Mesendoderm (in vitro differentiated cells): ENCODE measurements at regions not wholly inside any gene's neighbourhood (a gene's known extent, or its start where the extent isn't known, plus 50 kb on each side); places are given as distances from the start of the nearest gene placed in this dataset.

Source experiments
- DNase-seq: peaks from one replicate; pipeline ENCODE4 v3.0.0; 2013
- H2AK5ac ChIP-seq: 2 replicates; pipeline ENCODE4 v1.6.1; 2013; ENCODE audit warnings: low read length, inconsistent platforms
- H2BK120ac ChIP-seq: 2 replicates; pipeline ENCODE4 v1.6.1; 2013; ENCODE audit warnings: low read depth, mild to moderate bottlenecking, low read length, moderate library complexity, mixed read lengths
- H2BK15ac ChIP-seq: replicated peaks from 2 replicates; pipeline ENCODE4 v1.6.1; 2013; ENCODE audit warnings: low read depth, mild to moderate bottlenecking, moderate library complexity
- H2BK5ac ChIP-seq: 2 replicates; pipeline ENCODE4 v1.6.1; 2013; ENCODE audit warnings: low read length, inconsistent platforms
- H3K18ac ChIP-seq: 2 replicates; pipeline ENCODE4 v1.6.1; 2013; ENCODE audit warnings: mild to moderate bottlenecking, low read length, mixed read lengths
- H3K23ac ChIP-seq: one replicate; pipeline ENCODE4 v1.6.1; 2013; ENCODE audit warnings: low read length
- H3K27ac ChIP-seq: 2 replicates; pipeline ENCODE4 v1.5.1; 2013; ENCODE audit warnings: low read depth, mild to moderate bottlenecking, inconsistent platforms, low read length, moderate library complexity
- H3K27me3 ChIP-seq: 2 replicates; pipeline ENCODE4 v1.6.1; 2013; ENCODE audit warnings: low read length, control low read depth, mild to moderate bottlenecking, inconsistent platforms; ENCODE audit not compliant: insufficient read depth, poor library complexity
- H3K36me3 ChIP-seq: 2 replicates; pipeline ENCODE4 v1.6.1; 2013; ENCODE audit warnings: low read length, inconsistent platforms; ENCODE audit not compliant: control insufficient read depth, insufficient read depth
- H3K4ac ChIP-seq: one replicate; pipeline ENCODE4 v1.6.1; 2013; ENCODE audit warnings: low read depth, mild to moderate bottlenecking, low read length, moderate library complexity
- H3K4me1 ChIP-seq: 2 replicates; pipeline ENCODE4 v1.6.1; 2013; ENCODE audit warnings: low read depth, low read length, inconsistent platforms; ENCODE audit not compliant: control insufficient read depth
- H3K4me2 ChIP-seq: 2 replicates; pipeline ENCODE4 v1.6.1; 2013; ENCODE audit warnings: low read length
- H3K4me3 ChIP-seq: 2 replicates; pipeline ENCODE4 v1.5.1; 2013; ENCODE audit warnings: mild to moderate bottlenecking, low read length
- H3K56ac ChIP-seq: one replicate; pipeline ENCODE4 v1.6.1; 2013; ENCODE audit warnings: low read length
- H3K79me1 ChIP-seq: 2 replicates; pipeline ENCODE4 v1.6.1; 2013; ENCODE audit warnings: low read length, inconsistent platforms
- H3K79me2 ChIP-seq: 2 replicates; pipeline ENCODE4 v1.6.1; 2013; ENCODE audit warnings: mild to moderate bottlenecking, low read length; ENCODE audit not compliant: control insufficient read depth, insufficient read depth
- H3K9ac ChIP-seq: 2 replicates; pipeline ENCODE4 v1.6.1; 2013; ENCODE audit warnings: low read length, inconsistent platforms
- H4K5ac ChIP-seq: one replicate; pipeline ENCODE4 v1.6.1; 2013; ENCODE audit warnings: low read length
- H4K8ac ChIP-seq: one replicate; pipeline ENCODE4 v1.6.1; 2013; ENCODE audit warnings: low read depth, mild to moderate bottlenecking, control low read depth, low read length, moderate library complexity
- WGBS: extraction: QIAGEN DNeasy Blood & Tissue Kit; methylation state at CpG from one replicate; pipeline ENCODE4 v1.1.7; 2013; ENCODE audit warnings: low lambda C conversion rate, missing lambda C conversion rate; ENCODE audit not compliant: insufficient coverage; ENCODE audit errors: extremely low coverage; 5-methylcytosine and 5-hydroxymethylcytosine counted together

- no peaks in the 10 kb centered on the region for H3K79me2 ChIP-seq
- no peak overlapping the region for H3K4ac ChIP-seq
- H4K5ac ChIP-seq: no peak overlapping the region
- H3K9ac ChIP-seq: no peak overlapping the region
- no peak overlapping the region for H3K56ac ChIP-seq
- no peak overlapping the region for H2BK15ac ChIP-seq
- H3K4me3 ChIP-seq: no peak overlapping the region
- no peak overlapping the region for H3K18ac ChIP-seq
- H4K8ac ChIP-seq: no peak overlapping the region
- no peak for DNase-seq
- no peak overlapping the region for H2BK5ac ChIP-seq
- H3K79me1 ChIP-seq: no peaks in the 10 kb centered on the region
- H3K36me3 ChIP-seq: no peaks in the 10 kb centered on the region
- no peaks in the 10 kb centered on the region for H3K4me1 ChIP-seq
- H2BK120ac ChIP-seq: no peak overlapping the region
- no peak overlapping the region for H3K27ac ChIP-seq
- no peak overlapping the region for H2AK5ac ChIP-seq
- no peak overlapping the region for H3K23ac ChIP-seq
- H3K27me3 ChIP-seq: no peaks in the 10 kb centered on the region
- WGBS: no CpG with 5 or more reads among the region's 7 CpGs
- no peak overlapping the region for H3K4me2 ChIP-seq
Observed at GRCh38 chr14:55877942-55878341, 240.3 kb upstream of the PELI2 start.

- Histone ChIP-seq H3K36me3 (no peaks in the 10 kb centered on the region), H4K8ac (no peak overlapping the region), H3K23ac (no peak overlapping the region), H3K56ac (peak overlapping the region; percentile 17), H4K5ac (no peak overlapping the region), H3K27me3 (no peaks in the 10 kb centered on the region), H3K27ac (no peak overlapping the region), H3K18ac (no peak overlapping the region), H2BK5ac (no peak overlapping the region), H3K4me1 (no peaks in the 10 kb centered on the region), H3K79me2 (no peaks in the 10 kb centered on the region), H3K4ac (no peak overlapping the region), H3K79me1 (no peaks in the 10 kb centered on the region), H3K9ac (no peak overlapping the region), H3K4me2 (no peak overlapping the region), H2BK120ac (no peak overlapping the region), H2AK5ac (no peak overlapping the region), H2BK15ac (no peak overlapping the region), H3K4me3 (no peak overlapping the region)
- peak; percentile 62 for DNase-seq
- no CpG with 5 or more reads among the region's 6 CpGs for WGBS
Observed at GRCh38 chr14:55881577-55882241, 236.5 kb upstream of the PELI2 start.

DNA sequence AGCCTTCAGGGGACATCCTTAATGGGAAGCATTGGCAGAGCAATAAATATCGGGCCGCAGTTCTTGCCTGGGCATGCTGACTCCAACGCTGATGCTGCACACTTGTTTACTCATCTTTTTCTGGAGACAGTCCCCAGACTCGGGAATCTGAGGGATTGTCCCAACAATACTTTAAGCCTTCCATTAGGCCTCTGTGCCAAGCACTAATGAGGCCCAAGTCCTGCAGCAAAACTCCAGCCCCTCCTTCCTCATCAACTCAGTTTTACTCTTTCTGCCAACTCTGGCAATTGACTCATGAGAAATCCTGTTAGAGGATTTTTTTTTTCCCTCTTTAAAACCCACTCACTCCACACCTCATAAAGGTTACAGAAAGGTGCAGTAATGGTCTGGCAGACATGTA, 233.4 kb upstream of the PELI2 start:
- no peak overlapping the region for H3K4me3 ChIP-seq
- WGBS: no CpG with 5 or more reads among the region's 4 CpGs

DNA sequence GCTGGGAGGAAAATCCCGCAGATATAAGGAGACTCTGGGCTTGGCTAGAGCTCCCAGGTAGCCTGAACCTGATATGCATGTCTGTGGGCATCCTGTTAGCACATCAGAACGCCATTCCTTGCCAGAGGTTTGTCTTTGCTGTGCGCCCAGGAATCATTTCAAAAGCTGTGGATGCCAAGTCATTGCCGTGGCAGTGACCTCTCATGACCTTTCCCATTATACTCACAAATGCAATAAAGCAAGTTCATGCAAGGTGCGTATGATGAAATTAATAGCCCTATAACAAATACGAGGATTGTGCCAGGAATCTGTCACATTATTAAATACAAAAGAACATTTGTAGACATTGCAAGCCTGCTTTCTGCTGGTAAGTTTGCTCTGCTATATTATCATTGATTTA, 229.1 kb upstream of the PELI2 start:
- Histone ChIP-seq H3K4ac (no peak overlapping the region), H3K4me3 (no peak overlapping the region), H3K36me3 (no peaks in the 10 kb centered on the region), H4K8ac (no peak overlapping the region), H2BK15ac (no peak overlapping the region), H3K18ac (no peak overlapping the region), H3K79me2 (no peaks in the 10 kb centered on the region), H2BK120ac (no peak overlapping the region), H4K5ac (no peak overlapping the region), H3K79me1 (no peaks in the 10 kb centered on the region), H3K27me3 (no peaks in the 10 kb centered on the region), H2BK5ac (no peak overlapping the region), H3K9ac (no peak overlapping the region), H3K27ac (no peak overlapping the region), H3K23ac (no peak overlapping the region), H3K4me2 (no peak overlapping the region), H3K4me1 (no peaks in the 10 kb centered on the region), H2AK5ac (no peak overlapping the region), H3K56ac (no peak overlapping the region)
- DNase-seq: no peak
- WGBS: no CpG with 5 or more reads among the region's 6 CpGs

More for the DNA sequence above, 233.4 kb upstream of the PELI2 start:
- H3K27ac ChIP-seq: no peak overlapping the region
- H4K8ac ChIP-seq: no peak overlapping the region
- no peaks in the 10 kb centered on the region for H3K27me3 ChIP-seq
- H3K23ac ChIP-seq: no peak overlapping the region
- no peak overlapping the region for H2BK5ac ChIP-seq
- no peaks in the 10 kb centered on the region for H3K36me3 ChIP-seq
- H4K5ac ChIP-seq: no peak overlapping the region
- no peak overlapping the region for H3K18ac ChIP-seq
- no peak for DNase-seq
- no peaks in the 10 kb centered on the region for H3K4me1 ChIP-seq
- H2BK15ac ChIP-seq: no peak overlapping the region
- no peak overlapping the region for H3K9ac ChIP-seq
- H3K79me1 ChIP-seq: no peaks in the 10 kb centered on the region
- H3K4me2 ChIP-seq: no peak overlapping the region
- no peak overlapping the region for H3K56ac ChIP-seq
- H2AK5ac ChIP-seq: no peak overlapping the region
- H3K79me2 ChIP-seq: no peaks in the 10 kb centered on the region
- no peak overlapping the region for H2BK120ac ChIP-seq
- no peak overlapping the region for H3K4ac ChIP-seq

DNA sequence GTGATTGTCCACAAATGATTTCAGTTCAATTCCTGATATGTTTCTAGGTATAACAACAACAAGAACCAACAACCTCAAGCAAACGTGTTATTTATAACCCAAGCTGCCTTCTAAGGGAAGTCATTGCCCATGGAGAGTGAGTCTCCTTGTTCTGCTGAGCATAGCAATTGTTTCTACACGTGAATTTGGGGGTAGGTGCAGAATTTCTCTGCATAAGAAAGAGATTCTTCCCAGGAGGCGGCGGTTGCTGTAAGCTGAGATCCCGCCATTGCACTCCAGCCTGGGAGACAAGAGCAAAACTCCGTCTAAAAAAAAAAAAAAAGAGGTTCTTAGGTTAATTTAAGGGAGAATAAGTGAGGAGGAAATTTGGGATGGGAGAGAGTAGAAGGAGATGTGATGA, 226.5 kb upstream of the PELI2 start:
- Histone ChIP-seq H3K4ac (no peak overlapping the region), H4K8ac (no peak overlapping the region), H3K36me3 (no peaks in the 10 kb centered on the region), H3K27me3 (no peaks in the 10 kb centered on the region), H2BK5ac (no peak overlapping the region), H3K9ac (no peak overlapping the region), H3K4me2 (no peak overlapping the region), H2BK120ac (no peak overlapping the region), H3K18ac (no peak overlapping the region), H4K5ac (no peak overlapping the region), H3K56ac (no peak overlapping the region), H3K79me2 (no peaks in the 10 kb centered on the region), H3K27ac (no peak overlapping the region), H3K79me1 (no peaks in the 10 kb centered on the region), H2AK5ac (no peak overlapping the region), H3K4me1 (no peaks in the 10 kb centered on the region), H2BK15ac (no peak overlapping the region), H3K4me3 (no peak overlapping the region), H3K23ac (no peak overlapping the region)
- peak; percentile 18 for DNase-seq
- WGBS: no CpG with 5 or more reads among the region's 6 CpGs

DNA sequence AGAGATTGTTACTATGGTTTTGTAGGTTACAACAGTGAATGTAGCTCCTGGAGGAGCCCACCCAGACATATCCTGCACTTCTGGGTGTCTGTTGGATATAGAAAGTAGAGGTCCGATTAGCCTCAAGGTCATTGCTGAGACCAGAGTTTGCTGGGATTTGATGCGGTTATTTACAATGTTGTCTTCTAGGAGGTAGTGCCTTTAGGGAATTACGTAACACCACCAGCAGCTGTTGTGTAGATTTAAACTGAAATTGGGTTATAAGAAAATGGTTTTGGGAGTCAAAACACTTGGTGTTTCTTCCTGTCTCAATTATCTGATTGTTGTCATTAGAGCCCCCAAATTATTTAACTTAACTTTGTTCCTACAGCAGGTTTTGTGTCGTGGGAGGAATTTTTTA, 225.3 kb upstream of the PELI2 start:
- Histone ChIP-seq H3K4me3 (no peak overlapping the region), H3K56ac (no peak overlapping the region), H3K4ac (no peak overlapping the region), H3K9ac (no peak overlapping the region), H3K4me1 (no peaks in the 10 kb centered on the region), H2BK15ac (no peak overlapping the region), H3K79me2 (no peaks in the 10 kb centered on the region), H2BK5ac (no peak overlapping the region), H3K36me3 (no peaks in the 10 kb centered on the region), H4K5ac (no peak overlapping the region), H3K4me2 (no peak overlapping the region), H4K8ac (no peak overlapping the region), H3K18ac (no peak overlapping the region), H2AK5ac (no peak overlapping the region), H3K23ac (no peak overlapping the region), H3K27me3 (no peaks in the 10 kb centered on the region), H3K79me1 (no peaks in the 10 kb centered on the region), H2BK120ac (no peak overlapping the region), H3K27ac (no peak overlapping the region)
- no CpG with 5 or more reads among the region's 4 CpGs for WGBS
- no peak for DNase-seq
